ENCODE measurements at regions not wholly inside any gene's neighbourhood (a gene's known extent, or its start where the extent isn't known, plus 50 kb on each side); places are given as distances from the start of the nearest gene placed in this dataset.
"Not testable (repeated sequence)": the region's sequence is repeated elsewhere in the genome, so short reads cannot be mapped to it uniquely, and the experiment has no call there.

DNA sequence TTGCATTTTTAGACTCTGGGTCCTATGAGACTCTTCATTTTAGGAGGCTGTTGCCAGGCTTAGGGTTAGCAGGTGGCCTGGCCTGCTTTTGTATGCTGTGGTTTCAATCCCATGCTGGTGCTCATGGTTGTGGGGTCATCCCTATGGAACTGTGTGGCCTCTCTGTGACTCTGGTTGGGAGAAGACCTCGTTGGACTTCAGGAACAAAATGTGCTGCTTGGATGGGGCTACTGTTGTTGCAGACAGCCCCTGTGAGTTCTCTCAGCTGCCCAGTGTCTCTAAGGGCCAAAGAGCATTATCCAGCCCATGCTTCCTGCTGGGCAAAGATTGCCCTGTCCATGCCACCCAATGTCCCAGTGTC lies 169.5 kb upstream of the S1PR3 start:
- POLR2A ChIA-PET = no interaction called here
- CTCF ChIA-PET = no interaction called here
- no peak overlapping the region for H3K4me3 Mint-ChIP-seq
- no peaks in the 10 kb centered on the region for H3K9me3 Mint-ChIP-seq
- H3K27ac Mint-ChIP-seq = no peak overlapping the region
- H3K36me3 Mint-ChIP-seq (ENCODE audit: low read depth) = no peaks in the 10 kb centered on the region
- DNase-seq = no peak
- no peaks in the 10 kb centered on the region for H3K27me3 Mint-ChIP-seq
- H3K4me1 Mint-ChIP-seq = no peaks in the 10 kb centered on the region

- CTCF ChIA-PET = no interaction called here
- H3K4me3 Mint-ChIP-seq = no peak overlapping the region
- H3K27me3 Mint-ChIP-seq = peaks cover 13% of the 10 kb centered on the region
Measured at GRCh38 chr9:88824711-88825110, 166.6 kb upstream of the S1PR3 start.

DNA sequence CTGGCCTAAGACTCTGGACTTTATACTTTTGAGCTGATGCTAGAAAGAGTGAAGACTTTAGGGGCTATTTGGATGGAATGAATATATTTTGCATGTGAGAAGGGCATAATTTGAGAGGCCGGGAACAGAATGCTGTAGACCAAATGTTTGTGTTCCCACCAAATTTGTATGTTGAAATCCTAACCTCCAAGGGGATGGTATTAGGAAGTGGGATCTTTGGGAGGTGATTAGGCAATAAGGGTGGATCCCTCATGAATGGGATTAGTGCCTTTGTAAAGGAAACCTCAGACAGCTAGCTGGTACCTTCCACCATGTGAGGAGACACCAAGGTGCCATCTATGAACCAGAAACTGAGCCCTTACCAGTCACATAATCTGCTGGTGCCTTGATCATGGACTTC lies 165.1 kb upstream of the S1PR3 start:
- no peak overlapping the region for H3K27ac Mint-ChIP-seq
- H3K4me1 Mint-ChIP-seq = no peaks in the 10 kb centered on the region
- H3K36me3 Mint-ChIP-seq (ENCODE audit: low read depth) = no peaks in the 10 kb centered on the region
- no peak for DNase-seq
- H3K4me3 Mint-ChIP-seq = no peak overlapping the region
- no peaks in the 10 kb centered on the region for H3K9me3 Mint-ChIP-seq
- CTCF ChIA-PET = no interaction called here
- peaks cover 22% of the 10 kb centered on the region for H3K27me3 Mint-ChIP-seq
- POLR2A ChIA-PET = no interaction called here

More at GRCh38 chr9:88824711-88825110, 166.6 kb upstream of the S1PR3 start:
- no peak overlapping the region for H3K27ac Mint-ChIP-seq
- DNase-seq = no peak
- H3K36me3 Mint-ChIP-seq (ENCODE audit: low read depth) = no peaks in the 10 kb centered on the region
- no peaks in the 10 kb centered on the region for H3K4me1 Mint-ChIP-seq
- H3K9me3 Mint-ChIP-seq = no peaks in the 10 kb centered on the region
- POLR2A ChIA-PET = no interaction called here

DNA sequence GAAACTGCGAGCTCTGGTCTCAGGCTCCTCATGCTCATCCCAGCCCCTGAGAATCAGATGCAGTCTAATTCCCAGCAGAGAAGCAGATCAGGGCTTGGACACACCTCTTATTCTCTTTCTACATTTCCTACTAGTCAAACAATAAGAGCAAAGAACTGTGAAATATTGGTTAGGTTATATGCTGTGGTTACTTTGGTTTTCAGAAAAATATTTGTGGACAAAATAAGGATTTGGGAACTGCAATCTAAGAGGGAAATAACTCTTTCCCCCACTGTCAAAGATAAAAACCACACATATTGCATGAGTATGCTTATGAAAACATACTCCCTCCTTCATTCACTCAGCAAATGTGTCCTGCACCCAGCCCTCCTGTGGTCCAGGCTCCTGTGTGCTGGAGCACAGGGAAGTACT lies 164.5 kb upstream of the S1PR3 start:
- CTCF ChIA-PET = no interaction called here
- DNase-seq = no peak
- H3K27ac Mint-ChIP-seq = no peak overlapping the region
- no peaks in the 10 kb centered on the region for H3K4me1 Mint-ChIP-seq
- no peaks in the 10 kb centered on the region for H3K36me3 Mint-ChIP-seq (ENCODE audit: low read depth)
- no peaks in the 10 kb centered on the region for H3K9me3 Mint-ChIP-seq
- H3K4me3 Mint-ChIP-seq = no peak overlapping the region
- POLR2A ChIA-PET = no interaction called here
- H3K27me3 Mint-ChIP-seq = peaks cover 24% of the 10 kb centered on the region

DNA sequence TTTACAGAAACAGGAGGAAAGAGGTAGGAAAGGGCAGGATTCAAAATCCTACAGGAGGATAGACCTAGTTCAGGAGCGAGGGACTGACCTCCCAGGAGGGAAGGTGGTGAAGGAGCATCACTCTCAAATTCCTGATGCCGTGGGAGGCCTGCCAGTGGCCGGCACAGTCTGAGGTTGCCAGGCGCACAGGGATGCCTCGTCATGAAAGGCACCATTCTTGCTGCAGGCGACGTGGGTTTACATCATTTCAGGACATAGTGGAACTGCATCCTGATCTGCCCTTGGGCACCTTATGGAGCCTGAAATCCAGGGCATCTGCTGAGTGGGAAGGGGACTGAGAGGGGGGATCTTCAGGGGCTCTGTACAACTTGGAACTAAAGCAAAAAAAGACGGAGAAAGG lies 163.2 kb upstream of the S1PR3 start:
- no peak for DNase-seq
- CTCF ChIA-PET = no interaction called here
- H3K27ac Mint-ChIP-seq = no peak overlapping the region
- H3K36me3 Mint-ChIP-seq (ENCODE audit: low read depth) = no peaks in the 10 kb centered on the region
- POLR2A ChIA-PET = no interaction called here
- peaks cover 35% of the 10 kb centered on the region for H3K27me3 Mint-ChIP-seq
- no peak overlapping the region for H3K4me3 Mint-ChIP-seq
- no peaks in the 10 kb centered on the region for H3K4me1 Mint-ChIP-seq
- no peaks in the 10 kb centered on the region for H3K9me3 Mint-ChIP-seq

- no peak for DNase-seq
- Mint-ChIP-seq H3K27ac (no peak overlapping the region), H3K4me3 (no peak overlapping the region), H3K27me3 (peaks cover 40% of the 10 kb centered on the region), H3K4me1 (no peaks in the 10 kb centered on the region), H3K9me3 (no peaks in the 10 kb centered on the region), H3K36me3 (ENCODE audit: low read depth) (no peaks in the 10 kb centered on the region)
- CTCF ChIA-PET = no interaction called here
- POLR2A ChIA-PET = no interaction called here
Measured at GRCh38 chr9:88828492-88828974, 162.7 kb upstream of the S1PR3 start.

DNA sequence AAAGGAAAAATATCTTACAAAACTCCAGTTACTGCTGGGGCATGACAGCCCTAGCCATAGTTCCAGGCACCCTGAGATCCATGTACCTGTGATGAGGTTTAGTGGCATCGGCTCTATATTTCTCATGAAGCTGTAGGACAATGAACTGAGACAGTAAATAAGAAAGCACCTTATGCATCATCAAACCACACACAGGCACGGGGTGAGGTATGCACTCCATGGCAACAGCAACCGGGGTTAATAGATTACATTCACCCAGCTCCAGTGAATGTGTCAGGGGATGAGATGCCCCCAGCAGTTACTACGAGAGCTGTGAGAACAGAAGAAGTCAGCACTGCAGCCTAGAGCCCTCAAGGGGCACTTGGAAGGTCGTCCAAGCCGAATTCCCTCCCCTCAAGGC lies 162.0 kb upstream of the S1PR3 start:
- Mint-ChIP-seq H3K27ac (no peak overlapping the region), H3K9me3 (peaks cover 2% of the 10 kb centered on the region), H3K27me3 (peaks cover 47% of the 10 kb centered on the region), H3K4me3 (no peak overlapping the region), H3K4me1 (peaks cover 5% of the 10 kb centered on the region), H3K36me3 (ENCODE audit: low read depth) (no peaks in the 10 kb centered on the region)
- POLR2A ChIA-PET = no interaction called here
- DNase-seq = no peak
- CTCF ChIA-PET = no interaction called here

GRCh38 chr9:88831713-88832407 lies 159.4 kb upstream of the S1PR3 start:
- Mint-ChIP-seq H3K4me1 (peaks cover 14% of the 10 kb centered on the region), H3K27me3 (peaks cover 64% of the 10 kb centered on the region), H3K27ac (no peak overlapping the region), H3K9me3 (peaks cover 2% of the 10 kb centered on the region), H3K36me3 (ENCODE audit: low read depth) (no peaks in the 10 kb centered on the region), H3K4me3 (no peak overlapping the region)
- no peak for DNase-seq
- ChIA-PET CTCF (no interaction called here), POLR2A (no interaction called here)

DNA sequence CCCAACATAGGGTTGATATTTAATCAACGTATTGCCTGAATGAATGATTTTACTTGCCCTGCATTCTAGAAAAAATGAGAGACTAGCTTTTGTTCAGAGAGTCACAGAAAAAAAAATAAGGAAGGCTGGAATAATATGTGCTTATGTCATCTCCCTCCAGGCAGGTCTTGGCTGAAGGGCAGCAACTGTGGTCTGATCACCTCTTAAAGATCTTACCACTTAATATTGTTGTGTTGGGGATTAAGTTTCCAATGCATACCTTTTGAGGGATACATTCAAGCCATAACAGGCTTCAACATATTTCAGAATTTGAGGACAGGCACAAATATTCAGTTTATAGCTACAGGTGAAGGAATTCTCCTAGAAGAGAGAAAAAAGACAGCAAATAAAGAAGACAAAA lies 157.3 kb upstream of the S1PR3 start:
- CTCF ChIA-PET = no interaction called here
- no peak for DNase-seq
- peaks cover 14% of the 10 kb centered on the region for H3K4me1 Mint-ChIP-seq
- no peaks in the 10 kb centered on the region for H3K36me3 Mint-ChIP-seq (ENCODE audit: low read depth)
- no peak overlapping the region for H3K4me3 Mint-ChIP-seq
- POLR2A ChIA-PET = no interaction called here
- no peak overlapping the region for H3K27ac Mint-ChIP-seq
- H3K27me3 Mint-ChIP-seq = peaks cover 67% of the 10 kb centered on the region
- peaks cover 2% of the 10 kb centered on the region for H3K9me3 Mint-ChIP-seq

DNA sequence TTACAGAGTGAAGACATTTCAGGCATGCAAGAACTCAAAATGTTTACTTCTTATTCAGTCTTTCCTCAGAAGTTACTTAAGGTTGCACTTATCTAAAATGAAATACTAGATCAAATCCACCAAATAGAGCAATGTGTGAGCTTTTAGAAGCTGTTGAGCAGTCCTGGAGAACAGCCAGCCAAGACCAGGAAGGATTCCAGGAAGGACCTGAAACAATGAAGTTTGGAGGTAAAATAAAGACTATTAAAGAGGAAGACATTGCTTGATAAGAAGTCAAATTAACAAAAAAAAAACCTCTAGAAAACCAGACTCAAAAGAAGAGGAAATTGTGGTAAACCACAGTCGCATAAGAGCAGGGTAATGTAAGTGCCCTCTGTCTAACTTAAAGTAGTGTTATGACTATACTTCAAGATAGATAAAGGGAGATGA lies 156.2 kb upstream of the S1PR3 start:
- H3K4me3 Mint-ChIP-seq = no peak overlapping the region
- H3K4me1 Mint-ChIP-seq = peaks cover 14% of the 10 kb centered on the region
- H3K27ac Mint-ChIP-seq = no peak overlapping the region
- H3K36me3 Mint-ChIP-seq (ENCODE audit: low read depth) = no peaks in the 10 kb centered on the region
- POLR2A ChIA-PET = no interaction called here
- peaks cover 2% of the 10 kb centered on the region for H3K9me3 Mint-ChIP-seq
- CTCF ChIA-PET = no interaction called here
- H3K27me3 Mint-ChIP-seq = peaks cover 70% of the 10 kb centered on the region
- DNase-seq = no peak

DNA sequence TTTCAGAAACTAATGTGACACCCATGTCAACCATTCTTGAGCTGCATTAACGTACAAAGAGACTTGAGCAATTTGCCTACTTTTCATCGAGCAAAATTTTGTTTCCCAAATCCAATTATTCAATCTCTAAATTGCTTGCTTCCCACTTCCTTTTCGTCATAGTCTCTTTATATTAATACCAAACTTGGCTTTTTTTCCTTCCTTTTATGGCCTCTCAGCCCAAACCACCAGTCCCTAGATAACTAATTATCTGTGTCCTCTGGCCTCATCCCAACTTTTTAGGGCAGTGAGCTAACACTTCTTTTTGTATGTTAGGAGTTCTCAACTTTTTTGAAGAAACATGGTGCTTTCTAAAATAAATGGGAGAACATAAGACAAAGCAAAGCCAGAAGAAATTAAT lies 155.5 kb upstream of the S1PR3 start:
- POLR2A ChIA-PET = no interaction called here
- peaks cover 2% of the 10 kb centered on the region for H3K9me3 Mint-ChIP-seq

DNA sequence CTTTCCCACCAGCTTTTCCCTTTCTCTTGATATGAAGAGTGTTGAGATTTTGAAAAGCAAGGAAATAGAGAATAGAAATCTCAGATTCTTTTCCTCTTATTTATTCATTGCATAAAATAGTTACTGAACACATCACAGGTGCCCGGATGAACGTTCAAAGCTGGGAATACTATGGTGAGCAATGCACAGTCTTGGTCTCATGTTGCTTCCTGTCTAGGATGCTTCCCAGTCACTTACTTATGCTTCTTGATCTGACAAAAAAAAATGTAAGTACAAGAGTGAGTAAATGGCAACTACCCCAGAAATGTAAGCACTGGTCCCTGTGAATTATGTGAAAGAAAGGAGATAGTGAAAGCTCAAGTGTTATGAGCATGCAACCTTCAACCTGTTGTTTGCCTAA lies 153.5 kb upstream of the S1PR3 start:
- Mint-ChIP-seq H3K9me3 (peaks cover 2% of the 10 kb centered on the region), H3K27ac (no peak overlapping the region), H3K36me3 (ENCODE audit: low read depth) (no peaks in the 10 kb centered on the region), H3K27me3 (peaks cover 60% of the 10 kb centered on the region), H3K4me1 (peaks cover 14% of the 10 kb centered on the region), H3K4me3 (no peak overlapping the region)
- CTCF ChIA-PET = no interaction called here
- DNase-seq = no peak
- POLR2A ChIA-PET = no interaction called here

More for the DNA sequence above, 155.5 kb upstream of the S1PR3 start:
- Mint-ChIP-seq H3K4me1 (peaks cover 14% of the 10 kb centered on the region), H3K4me3 (no peak overlapping the region), H3K27me3 (peaks cover 68% of the 10 kb centered on the region), H3K36me3 (ENCODE audit: low read depth) (no peaks in the 10 kb centered on the region), H3K27ac (no peak overlapping the region)
- CTCF ChIA-PET = no interaction called here
- no peak for DNase-seq

DNA sequence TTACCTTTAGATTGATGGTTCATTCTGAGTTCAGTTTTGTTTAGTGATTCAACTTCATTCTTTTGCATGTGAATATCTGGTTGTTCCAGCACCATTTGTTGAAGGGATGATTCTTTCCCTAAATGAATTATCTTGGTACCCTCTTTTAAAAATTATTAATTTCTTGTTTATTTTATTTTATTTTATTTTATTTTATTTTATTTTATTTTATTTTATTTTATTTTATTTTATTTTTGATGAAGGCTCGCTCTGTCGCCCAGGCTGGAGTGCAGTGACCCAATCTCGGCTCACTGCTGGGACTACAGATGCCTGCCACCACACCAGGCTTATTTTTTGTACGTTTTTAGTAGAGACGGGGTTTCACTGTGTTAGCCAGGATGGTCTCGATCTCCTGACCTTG lies 141.4 kb upstream of the S1PR3 start:
- DNase-seq; H3K36me3 Mint-ChIP-seq (ENCODE audit: low read depth); POLR2A ChIA-PET; H3K4me3 Mint-ChIP-seq; CTCF ChIA-PET; H3K4me1 Mint-ChIP-seq; H3K27ac Mint-ChIP-seq; H3K9me3 Mint-ChIP-seq: not testable (repeated sequence)
- peaks cover 17% of the 10 kb centered on the region for H3K27me3 Mint-ChIP-seq

GRCh38 chr9:88852794-88853193 lies 138.5 kb upstream of the S1PR3 start:
- Mint-ChIP-seq H3K27ac (no peak overlapping the region), H3K4me3 (no peak overlapping the region), H3K27me3 (peaks cover 19% of the 10 kb centered on the region), H3K4me1 (no peaks in the 10 kb centered on the region), H3K36me3 (ENCODE audit: low read depth) (no peaks in the 10 kb centered on the region), H3K9me3 (no peaks in the 10 kb centered on the region)
- ChIA-PET CTCF (no interaction called here), POLR2A (no interaction called here)
- DNase-seq = no peak

Measured in activated CD4-positive, alpha-beta memory T cell treated with anti-CD3 and anti-CD28 coated beads, Interleukin-2, amount 10 ng/mL, durations not matched to agents 7 days and 5 days (primary cell).